ENCODE measurements at regions not wholly inside any gene's neighbourhood (a gene's known extent, or its start where the extent isn't known, plus 50 kb on each side); places are given as distances from the start of the nearest gene placed in this dataset.

- no peak for DNase-seq
Observed at GRCh38 chr2:4618630-4619228, 915.4 kb downstream of the DCDC2C start.

- no peak for DNase-seq
Observed at GRCh38 chr2:4628998-4629501, 925.7 kb downstream of the DCDC2C start.

- DNase-seq, result no peak
Observed at GRCh38 chr2:4635289-4635688, 931.9 kb downstream of the DCDC2C start.

GRCh38 chr2:4653991-4654390 lies 950.6 kb downstream of the DCDC2C start:
- DNase-seq, result no peak

GRCh38 chr2:4656326-4656725 lies 953.0 kb downstream of the DCDC2C start:
- no peak for DNase-seq

- DNase-seq, result no peak
Observed at GRCh38 chr2:4662161-4662779, 958.9 kb downstream of the DCDC2C start.

- no peak for DNase-seq
Observed at GRCh38 chr2:4668381-4668780, 965.0 kb downstream of the DCDC2C start.

- no peak for DNase-seq
Observed at GRCh38 chr2:4670331-4670730, 967.0 kb downstream of the DCDC2C start.

GRCh38 chr2:4673025-4673489 lies 969.7 kb downstream of the DCDC2C start:
- DNase-seq, result no peak

- DNase-seq, result no peak
Observed at GRCh38 chr2:4674007-4674406, 970.6 kb downstream of the DCDC2C start.

- DNase-seq, result no peak
Observed at GRCh38 chr2:4675295-4675694, 971.9 kb downstream of the DCDC2C start.

- DNase-seq, result no peak
Observed at GRCh38 chr2:4678927-4679326, 975.6 kb downstream of the DCDC2C start.

- DNase-seq, result no peak
Observed at GRCh38 chr2:4679391-4679790, 976.0 kb downstream of the DCDC2C start.

- no peak for DNase-seq
Observed at GRCh38 chr2:4684921-4685320, 981.5 kb downstream of the DCDC2C start.

- DNase-seq, result no peak
Observed at GRCh38 chr2:4690913-4691312, 987.5 kb downstream of the DCDC2C start.

- DNase-seq, result no peak
Observed at GRCh38 chr2:4693266-4693665, 989.9 kb downstream of the DCDC2C start.

- no peak for DNase-seq
Observed at GRCh38 chr2:4695281-4695861, 992.0 kb downstream of the DCDC2C start.

- DNase-seq, result no peak
Observed at GRCh38 chr2:4715065-4715464, 977.1 kb upstream of the SOX11 start.

GRCh38 chr2:4718777-4719176 lies 973.4 kb upstream of the SOX11 start:
- no peak for DNase-seq

- DNase-seq, result no peak
Observed at GRCh38 chr2:4725618-4726017, 966.6 kb upstream of the SOX11 start.

- no peak for DNase-seq
Observed at GRCh38 chr2:4732560-4732959, 959.6 kb upstream of the SOX11 start.

GRCh38 chr2:4745056-4745991 lies 946.9 kb upstream of the SOX11 start:
- no peak for DNase-seq

GRCh38 chr2:4753721-4754120 lies 938.5 kb upstream of the SOX11 start:
- no peak for DNase-seq

Measured in activated CD8-positive, alpha-beta memory T cell treated with anti-CD3 and anti-CD28 coated beads, Interleukin-2, amount 50 U/mL, for 48 hours (primary cell).